Hematopoietic multipotent progenitor cell treated with erythropoietin and hydrocortisone succinate and interleukin-3 and kit ligand, for 15 days (in vitro differentiated cells): ENCODE measurements at regions not wholly inside any gene's neighbourhood (a gene's known extent, or its start where the extent isn't known, plus 50 kb on each side); places are given as distances from the start of the nearest gene placed in this dataset.
"Not testable (repeated sequence)": the region's sequence is repeated elsewhere in the genome, so short reads cannot be mapped to it uniquely, and the experiment has no call there.

ENCODE experiments used
- DNase-seq: peaks from one replicate; pipeline ENCODE4 v3.0.0-alpha.2; 2015; ENCODE audit warnings: low spot score

- no peak for DNase-seq
These were observed 118.3 kb upstream of the FGGY start for GRCh38 chr1:59178339-59179187.

GRCh38 chr1:59179673-59180072 lies 117.2 kb upstream of the FGGY start:
- DNase-seq, result no peak

- no peak for DNase-seq
These were observed 116.2 kb upstream of the FGGY start for GRCh38 chr1:59180735-59181134.

- no peak for DNase-seq
These were observed 113.1 kb upstream of the FGGY start for GRCh38 chr1:59183749-59184317.

GRCh38 chr1:59184365-59184905 lies 112.5 kb upstream of the FGGY start:
- DNase-seq, result no peak

- no peak for DNase-seq
These were observed 111.6 kb upstream of the FGGY start for GRCh38 chr1:59185163-59185860.

GRCh38 chr1:59186656-59187055 lies 110.2 kb upstream of the FGGY start:
- no peak for DNase-seq

- DNase-seq, result no peak
These were observed 108.3 kb upstream of the FGGY start for GRCh38 chr1:59188413-59189213.

- no peak for DNase-seq
These were observed 103.3 kb upstream of the FGGY start for GRCh38 chr1:59193443-59194093.

GRCh38 chr1:59194621-59195020 lies 102.3 kb upstream of the FGGY start:
- DNase-seq, result no peak

- DNase-seq, result no peak
These were observed 101.7 kb upstream of the FGGY start for GRCh38 chr1:59195151-59195550.

- DNase-seq, result no peak
These were observed 98.3 kb upstream of the FGGY start for GRCh38 chr1:59198564-59198963.

GRCh38 chr1:59199147-59199546 lies 97.7 kb upstream of the FGGY start:
- no peak for DNase-seq

GRCh38 chr1:59199719-59200376 lies 97.0 kb upstream of the FGGY start:
- DNase-seq, result no peak

- DNase-seq, result no peak
These were observed 95.6 kb upstream of the FGGY start for GRCh38 chr1:59201341-59201740.

GRCh38 chr1:59202455-59202854 lies 94.4 kb upstream of the FGGY start:
- no peak for DNase-seq

GRCh38 chr1:59204001-59204400 lies 92.9 kb upstream of the FGGY start:
- DNase-seq, result no peak

- not testable (repeated sequence) for DNase-seq
These were observed 90.3 kb upstream of the FGGY start for GRCh38 chr1:59206616-59207015.

GRCh38 chr1:59210430-59210829 lies 86.5 kb upstream of the FGGY start:
- DNase-seq, result not testable (repeated sequence)

- no peak for DNase-seq
These were observed 84.2 kb upstream of the FGGY start for GRCh38 chr1:59212706-59213105.
